ENCODE measurements at regions not wholly inside any gene's neighbourhood (a gene's known extent, or its start where the extent isn't known, plus 50 kb on each side); places are given as distances from the start of the nearest gene placed in this dataset.

DNA sequence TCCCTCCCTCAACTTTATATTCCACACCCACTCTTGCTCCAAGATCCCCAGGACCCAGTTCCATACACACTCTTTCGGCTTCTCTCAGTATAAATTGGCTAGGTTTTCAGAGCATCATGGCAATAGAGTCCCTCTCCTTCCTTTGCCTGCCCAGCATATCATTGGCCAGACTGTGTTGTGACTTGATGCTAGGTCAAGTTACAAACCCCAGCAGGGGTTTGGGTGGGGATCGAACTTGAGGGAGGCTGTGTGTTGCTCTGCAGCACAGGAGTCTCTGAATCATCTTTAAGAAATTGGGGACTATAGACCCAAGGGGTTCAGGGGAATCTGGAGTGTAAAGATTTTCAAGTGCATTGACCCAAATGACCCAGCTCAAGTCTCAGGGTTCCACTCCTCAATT lies 477.5 kb upstream of the MEIS1 start:
- Histone ChIP-seq H3K27me3 (replicated peaks in 1 of 4; ENCODE audit: control extremely low read depth in 1 of 4, control insufficient read depth in 3 of 4, insufficient read depth in 4 of 4, low read length in 3 of 4) (no peaks in the 10 kb centered on the region), H4K20me1 (ENCODE audit: control insufficient read depth, insufficient read depth, low read length, poor library complexity, severe bottlenecking) (no peaks in the 10 kb centered on the region), H3K9me3 (ENCODE audit: control extremely low read depth in 1 of 3, control insufficient read depth in 2 of 3, insufficient read depth in 1 of 3, low read length in 2 of 3) (no peaks in the 10 kb centered on the region), H3K4me1 (ENCODE audit: control insufficient read depth in 2 of 2, insufficient read depth in 2 of 2, low read length in 2 of 2) (no peaks in the 10 kb centered on the region), H3K79me2 (ENCODE audit: control insufficient read depth, insufficient read depth, low read length) (no peaks in the 10 kb centered on the region), H3K9ac (ENCODE audit: low read length) (no peak overlapping the region), H2AFZ (ENCODE audit: insufficient read depth, low read depth, low read length, poor library complexity, severe bottlenecking) (no peak overlapping the region), H3K36me3 (replicated peaks in 1 of 2; ENCODE audit: control extremely low read depth in 1 of 2, control insufficient read depth in 1 of 2, extremely low read depth in 1 of 2, insufficient read depth in 2 of 2, low read length in 1 of 2) (no peaks in the 10 kb centered on the region), H3K4me2 (replicated peaks; ENCODE audit: low read depth, low read length, poor library complexity, severe bottlenecking) (no peak overlapping the region), H3K27ac (ENCODE audit: low read length in 2 of 2) (no peak overlapping the region), H3K4me3 (ENCODE audit: control extremely low read depth in 1 of 5, extremely low read depth in 1 of 5, insufficient read depth in 1 of 5, low read depth in 2 of 5, low read length in 4 of 5) (no peak overlapping the region)
- Mint-ChIP-seq H3K4me3 (no peak overlapping the region), H3K27ac (no peak overlapping the region), H3K9me3 (ENCODE audit: insufficient read depth) (peaks cover 9% of the 10 kb centered on the region), H3K27me3 (no peaks in the 10 kb centered on the region), H3K4me1 (no peaks in the 10 kb centered on the region)
- no peak for ATAC-seq (ENCODE audit: low read depth)
- no peak for DNase-seq
- 77% methylated on average over 2 of the region's 2 CpGs for WGBS (ENCODE audit: insufficient coverage)
- ChIA-PET CTCF (no interaction called here), POLR2A (no interaction called here)
- no peak for TF ChIP-seq CTCF (IDR thresholded peaks at IDR 0.05)
- TF ChIP-seq EZH2 (IDR thresholded peaks at IDR 0.05; ENCODE audit: borderline replicate concordance, insufficient read depth, low read depth, low read length, poor library complexity, severe bottlenecking): no peak
- intact Hi-C loops (cut with micrococcal nuclease): no loop called here

DNA sequence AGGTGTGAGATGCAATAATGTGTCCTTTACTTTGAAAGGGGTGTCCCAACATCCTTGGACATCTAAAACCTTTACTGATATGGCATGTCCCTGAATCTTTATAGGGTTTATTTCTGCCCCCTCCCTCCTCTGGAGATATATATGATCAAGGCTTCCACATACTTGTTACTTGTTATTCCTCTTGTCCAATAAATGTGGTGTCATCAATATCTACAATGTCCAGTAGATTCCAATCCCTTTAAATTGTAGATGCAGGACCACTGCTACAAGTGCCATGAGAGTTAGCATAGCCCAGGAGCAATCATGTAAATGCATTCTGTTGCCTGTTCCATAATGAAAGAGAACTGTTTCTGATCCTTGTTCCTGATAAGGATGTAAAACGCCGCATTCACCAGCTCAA lies 479.7 kb upstream of the MEIS1 start:
- intact Hi-C loops (cut with micrococcal nuclease): no loop called here
- Histone ChIP-seq H3K4me3 (ENCODE audit: control extremely low read depth in 1 of 5, extremely low read depth in 1 of 5, insufficient read depth in 1 of 5, low read depth in 2 of 5, low read length in 4 of 5) (no peak overlapping the region), H4K20me1 (ENCODE audit: control insufficient read depth, insufficient read depth, low read length, poor library complexity, severe bottlenecking) (no peaks in the 10 kb centered on the region), H3K27me3 (replicated peaks in 1 of 4; ENCODE audit: control extremely low read depth in 1 of 4, control insufficient read depth in 3 of 4, insufficient read depth in 4 of 4, low read length in 3 of 4) (no peaks in the 10 kb centered on the region), H2AFZ (ENCODE audit: insufficient read depth, low read depth, low read length, poor library complexity, severe bottlenecking) (no peak overlapping the region), H3K27ac (ENCODE audit: low read length in 2 of 2) (no peak overlapping the region), H3K36me3 (replicated peaks in 1 of 2; ENCODE audit: control extremely low read depth in 1 of 2, control insufficient read depth in 1 of 2, extremely low read depth in 1 of 2, insufficient read depth in 2 of 2, low read length in 1 of 2) (no peaks in the 10 kb centered on the region), H3K79me2 (ENCODE audit: control insufficient read depth, insufficient read depth, low read length) (no peaks in the 10 kb centered on the region), H3K9me3 (ENCODE audit: control extremely low read depth in 1 of 3, control insufficient read depth in 2 of 3, insufficient read depth in 1 of 3, low read length in 2 of 3) (no peaks in the 10 kb centered on the region), H3K4me1 (ENCODE audit: control insufficient read depth in 2 of 2, insufficient read depth in 2 of 2, low read length in 2 of 2) (no peaks in the 10 kb centered on the region), H3K4me2 (replicated peaks; ENCODE audit: low read depth, low read length, poor library complexity, severe bottlenecking) (no peak overlapping the region), H3K9ac (ENCODE audit: low read length) (no peak overlapping the region)
- no peak overlapping the region for H3K27ac Mint-ChIP-seq
- no CpG with 5 or more reads among the region's 2 CpGs for WGBS (ENCODE audit: insufficient coverage)
- no peak overlapping the region for H3K4me3 Mint-ChIP-seq
- no peaks in the 10 kb centered on the region for H3K4me1 Mint-ChIP-seq
- TF ChIP-seq CTCF (IDR thresholded peaks at IDR 0.05): no peak
- no peak for TF ChIP-seq EZH2 (IDR thresholded peaks at IDR 0.05; ENCODE audit: borderline replicate concordance, insufficient read depth, low read depth, low read length, poor library complexity, severe bottlenecking)
- CTCF ChIA-PET: no interaction called here
- peaks cover 9% of the 10 kb centered on the region for H3K9me3 Mint-ChIP-seq (ENCODE audit: insufficient read depth)
- DNase-seq (no peak), ATAC-seq (ENCODE audit: low read depth) (no peak)
- POLR2A ChIA-PET: no interaction called here
- no peaks in the 10 kb centered on the region for H3K27me3 Mint-ChIP-seq

Measured in B cell (primary cell).